Fibroblast of lung (primary cell): ENCODE measurements at regions not wholly inside any gene's neighbourhood (a gene's known extent, or its start where the extent isn't known, plus 50 kb on each side); places are given as distances from the start of the nearest gene placed in this dataset.

Experiments
- EZH2 ChIP-seq: IDR thresholded peaks from 2 replicates; pipeline ENCODE4 v1.5.1; 2012; ENCODE audit warnings: low read length, control low read depth, mild to moderate bottlenecking; ENCODE audit errors: missing control alignments
- TF ChIP-seq, protein P1 (sequence below), 2 donors: IDR thresholded peaks in 1 of 2; conservative IDR thresholded peaks in 1 of 2; 1 replicate in 1 of 2; 2 replicates in 1 of 2; pipeline ENCODE4 v1.5.1; 2011 to 2012; ENCODE audit warnings: low read length in 2 of 2, control low read depth in 1 of 2, inconsistent platforms in 1 of 2, low read depth in 1 of 2, mild to moderate bottlenecking in 1 of 2

GRCh38 chr2:188176620-188177019 lies 115.1 kb upstream of the GULP1 start:
- TF ChIP-seq, protein P1, sequence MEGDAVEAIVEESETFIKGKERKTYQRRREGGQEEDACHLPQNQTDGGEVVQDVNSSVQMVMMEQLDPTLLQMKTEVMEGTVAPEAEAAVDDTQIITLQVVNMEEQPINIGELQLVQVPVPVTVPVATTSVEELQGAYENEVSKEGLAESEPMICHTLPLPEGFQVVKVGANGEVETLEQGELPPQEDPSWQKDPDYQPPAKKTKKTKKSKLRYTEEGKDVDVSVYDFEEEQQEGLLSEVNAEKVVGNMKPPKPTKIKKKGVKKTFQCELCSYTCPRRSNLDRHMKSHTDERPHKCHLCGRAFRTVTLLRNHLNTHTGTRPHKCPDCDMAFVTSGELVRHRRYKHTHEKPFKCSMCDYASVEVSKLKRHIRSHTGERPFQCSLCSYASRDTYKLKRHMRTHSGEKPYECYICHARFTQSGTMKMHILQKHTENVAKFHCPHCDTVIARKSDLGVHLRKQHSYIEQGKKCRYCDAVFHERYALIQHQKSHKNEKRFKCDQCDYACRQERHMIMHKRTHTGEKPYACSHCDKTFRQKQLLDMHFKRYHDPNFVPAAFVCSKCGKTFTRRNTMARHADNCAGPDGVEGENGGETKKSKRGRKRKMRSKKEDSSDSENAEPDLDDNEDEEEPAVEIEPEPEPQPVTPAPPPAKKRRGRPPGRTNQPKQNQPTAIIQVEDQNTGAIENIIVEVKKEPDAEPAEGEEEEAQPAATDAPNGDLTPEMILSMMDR (conservative IDR thresholded peaks at IDR 0.05 in 1 of 2, IDR thresholded peaks at IDR 0.05 in 1 of 2; ENCODE audit: low read depth in 1 of 2, low read length in 2 of 2): no peak
- TF ChIP-seq EZH2: no peak
